ENCODE measurements at regions not wholly inside any gene's neighbourhood (a gene's known extent, or its start where the extent isn't known, plus 50 kb on each side); places are given as distances from the start of the nearest gene placed in this dataset.

GRCh38 chr7:18341756-18342155 is 153.8 kb upstream of the HDAC9 start:
- no peak for ATAC-seq
- intact Hi-C loops (cut with DNase I, micrococcal nuclease) = loop anchor here in 1 of 2 donors (10.0 kb wide), 2 partner anchors 277 to 657 kb away; no protein-coding TSS in a partner anchor
- DNase-seq = no peak

- intact Hi-C loops (cut with DNase I, micrococcal nuclease) = loop anchor here in 1 of 2 donors (10.0 kb wide), 2 partner anchors 278 to 658 kb away; no protein-coding TSS in a partner anchor
- no peak for ATAC-seq
- DNase-seq = no peak
Observed at GRCh38 chr7:18343047-18343446, 152.5 kb upstream of the HDAC9 start.

- DNase-seq = no peak
- intact Hi-C loops (cut with DNase I, micrococcal nuclease) = loop anchor here in 1 of 2 donors (10.0 kb wide), 2 partner anchors 280 to 660 kb away; no protein-coding TSS in a partner anchor
- ATAC-seq = no peak
Observed at GRCh38 chr7:18344536-18344935, 151.0 kb upstream of the HDAC9 start.

DNA sequence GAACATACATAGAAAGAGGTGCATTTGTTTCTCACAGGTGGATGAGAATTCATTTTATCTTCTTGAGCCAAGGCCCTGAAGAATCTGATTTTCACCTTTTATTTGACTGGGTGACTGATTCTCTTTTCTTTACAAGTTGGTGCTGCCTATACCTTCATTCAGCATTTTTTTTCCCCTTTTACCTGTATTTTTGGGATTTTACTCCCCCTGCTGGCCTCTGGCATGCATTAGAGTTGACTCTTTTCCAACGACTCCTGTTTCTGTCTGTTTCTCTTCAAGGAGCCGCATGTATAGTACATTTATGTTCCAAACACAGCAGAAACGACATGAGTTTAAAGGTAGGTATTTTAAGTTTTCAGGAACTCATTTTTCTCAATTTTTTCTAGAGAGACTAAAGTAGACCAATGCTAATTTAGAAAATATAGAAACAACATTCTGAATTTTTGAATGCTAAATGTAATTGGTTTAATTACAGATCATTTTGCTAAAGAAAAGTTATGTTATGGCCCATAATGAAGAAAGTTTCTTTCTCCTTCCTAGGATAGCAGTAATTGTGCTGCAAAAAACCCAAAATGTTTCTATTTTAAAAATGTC is 149.8 kb upstream of the HDAC9 start:
- DNase-seq = peak in 1 of 2 donors; percentile 22
- ATAC-seq = peak; percentile 64
- intact Hi-C loops (cut with DNase I, micrococcal nuclease) = loop anchor here in 1 of 2 donors (10.0 kb wide), 2 partner anchors 281 to 661 kb away; no protein-coding TSS in a partner anchor

DNA sequence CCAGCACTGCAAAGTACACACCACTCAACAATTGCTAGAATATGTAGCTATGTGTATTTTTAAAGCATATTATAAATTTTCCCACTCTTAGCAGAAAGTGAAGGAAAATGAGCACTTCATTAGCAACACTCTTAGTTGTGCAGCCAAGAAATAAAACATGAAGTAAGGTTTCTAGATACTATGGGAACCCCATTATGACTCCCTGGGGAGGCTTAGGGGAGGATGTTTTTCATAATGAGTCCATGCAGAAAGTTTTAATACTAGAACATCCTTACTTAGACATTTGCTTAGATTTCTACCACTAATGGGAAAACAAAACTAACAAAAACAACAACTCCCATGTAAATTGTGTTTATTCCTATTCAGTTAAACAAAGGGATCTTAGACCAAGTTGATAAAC is 148.4 kb upstream of the HDAC9 start:
- no peak for ATAC-seq
- DNase-seq = no peak
- intact Hi-C loops (cut with DNase I, micrococcal nuclease) = loop anchor here in 1 of 2 donors (10.0 kb wide), 2 partner anchors 282 to 662 kb away; no protein-coding TSS in a partner anchor

DNA sequence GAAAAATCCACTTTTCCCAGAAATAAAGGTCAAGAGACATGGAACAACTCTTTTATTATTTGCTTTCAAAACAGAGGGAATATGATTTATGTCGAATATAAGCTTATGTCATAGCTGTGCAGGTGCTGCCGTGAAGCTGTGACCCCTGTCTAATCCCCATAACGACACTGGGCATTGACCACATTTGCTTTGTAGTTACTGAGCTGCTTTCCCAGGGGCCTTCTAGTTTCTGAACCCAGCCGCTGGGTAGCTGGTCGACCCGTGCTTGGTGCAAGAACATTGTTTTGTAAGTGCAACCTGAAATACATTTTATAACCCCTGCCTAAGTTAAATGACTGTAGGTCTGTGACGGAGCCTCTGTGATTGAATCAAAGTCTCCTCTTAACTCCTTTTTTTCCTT is 144.9 kb upstream of the HDAC9 start:
- ATAC-seq = no peak
- intact Hi-C loops (cut with DNase I, micrococcal nuclease) = loop anchor here in 1 of 2 donors (10.0 kb wide), 2 partner anchors 224 to 314 kb away; no protein-coding TSS in a partner anchor

GRCh38 chr7:18352339-18353255 is 143.0 kb upstream of the HDAC9 start:
- peak in 1 of 2 donors; percentile 40 for DNase-seq

More for the DNA sequence above, 144.9 kb upstream of the HDAC9 start:
- no peak for DNase-seq

GRCh38 chr7:18353339-18353738 is 142.2 kb upstream of the HDAC9 start:
- intact Hi-C loops (cut with DNase I, micrococcal nuclease) = loop anchor here in 1 of 2 donors (10.0 kb wide), 2 partner anchors 221 to 311 kb away; no protein-coding TSS in a partner anchor
- ATAC-seq (no peak), DNase-seq (no peak)

More at GRCh38 chr7:18352339-18353255, 143.0 kb upstream of the HDAC9 start:
- intact Hi-C loops (cut with DNase I, micrococcal nuclease) = loop anchor here in 1 of 2 donors (10.0 kb wide), 2 partner anchors 222 to 312 kb away; no protein-coding TSS in a partner anchor
- ATAC-seq = peak; percentile 76

GRCh38 chr7:18354108-18355085 is 141.2 kb upstream of the HDAC9 start:
- intact Hi-C loops (cut with DNase I, micrococcal nuclease) = loop anchor here in 1 of 2 donors (10.0 kb wide), 2 partner anchors 220 to 310 kb away; no protein-coding TSS in a partner anchor
- ATAC-seq (no peak), DNase-seq (no peak)

DNA sequence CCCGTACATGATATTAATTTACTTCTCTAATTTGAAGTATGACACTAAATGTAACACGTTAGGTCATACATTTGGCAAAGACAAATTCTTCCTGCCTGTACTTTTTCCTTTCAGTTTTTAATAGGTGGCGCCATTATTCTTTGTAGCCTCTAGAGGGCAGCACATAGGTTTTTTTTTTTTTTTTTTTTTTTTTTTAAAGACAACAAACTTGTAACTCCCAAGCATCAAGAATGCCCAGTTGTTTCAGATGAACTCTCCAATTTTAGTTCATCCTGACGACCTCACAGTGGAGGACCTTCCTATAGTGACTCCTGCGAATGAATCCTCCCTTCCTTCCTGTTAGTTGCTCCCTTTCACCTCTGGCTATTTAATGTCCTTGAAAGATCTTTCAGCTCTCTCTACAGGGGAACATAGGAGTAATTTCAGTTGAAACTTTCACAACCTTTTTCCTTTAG is 139.3 kb upstream of the HDAC9 start:
- peak; percentile 67 for ATAC-seq
- no peak for DNase-seq
- intact Hi-C loops (cut with DNase I, micrococcal nuclease) = loop anchor here in 1 of 2 donors (10.0 kb wide), 2 partner anchors 219 to 309 kb away; no protein-coding TSS in a partner anchor

GRCh38 chr7:18357691-18358090 is 137.9 kb upstream of the HDAC9 start:
- DNase-seq = no peak
- ATAC-seq = no peak
- intact Hi-C loops (cut with DNase I, micrococcal nuclease) = loop anchor here in 1 of 2 donors (10.0 kb wide), 2 partner anchors 217 to 307 kb away; no protein-coding TSS in a partner anchor

- peak; percentile 47 to 58 for DNase-seq
- intact Hi-C loops (cut with DNase I, micrococcal nuclease) = no loop called here
- ATAC-seq = peak; percentile 98
Observed at GRCh38 chr7:18361756-18362155, 133.8 kb upstream of the HDAC9 start.

- ATAC-seq (no peak), DNase-seq (no peak)
- intact Hi-C loops (cut with DNase I, micrococcal nuclease) = no loop called here
Observed at GRCh38 chr7:18363751-18364380, 131.7 kb upstream of the HDAC9 start.

- DNase-seq = no peak
- intact Hi-C loops (cut with DNase I, micrococcal nuclease) = no loop called here
- ATAC-seq = no peak
Observed at GRCh38 chr7:18364396-18364795, 131.2 kb upstream of the HDAC9 start.

DNA sequence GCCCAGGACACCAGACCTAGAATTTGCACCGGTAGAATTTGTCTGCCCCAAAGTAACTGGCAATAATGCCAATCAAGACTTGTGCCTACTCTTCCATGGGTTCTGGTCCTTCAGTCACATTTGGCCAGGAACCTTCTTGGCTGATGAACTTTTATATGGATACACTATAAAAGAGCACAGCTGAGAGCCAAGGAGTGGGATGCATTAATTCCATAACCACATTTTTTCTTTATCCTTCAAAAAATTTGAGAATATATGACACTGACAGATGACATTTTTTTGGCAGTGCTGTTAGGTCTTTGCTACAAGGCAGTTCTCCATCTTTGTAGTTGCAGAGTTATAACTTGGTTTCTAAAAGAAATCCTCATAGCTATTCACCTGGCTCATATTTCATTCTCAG is 129.2 kb upstream of the HDAC9 start:
- ATAC-seq (no peak), DNase-seq (no peak)
- intact Hi-C loops (cut with DNase I, micrococcal nuclease) = no loop called here

GRCh38 chr7:18369011-18369410 is 126.5 kb upstream of the HDAC9 start:
- intact Hi-C loops (cut with DNase I, micrococcal nuclease) = no loop called here
- ATAC-seq = no peak
- DNase-seq = no peak

DNA sequence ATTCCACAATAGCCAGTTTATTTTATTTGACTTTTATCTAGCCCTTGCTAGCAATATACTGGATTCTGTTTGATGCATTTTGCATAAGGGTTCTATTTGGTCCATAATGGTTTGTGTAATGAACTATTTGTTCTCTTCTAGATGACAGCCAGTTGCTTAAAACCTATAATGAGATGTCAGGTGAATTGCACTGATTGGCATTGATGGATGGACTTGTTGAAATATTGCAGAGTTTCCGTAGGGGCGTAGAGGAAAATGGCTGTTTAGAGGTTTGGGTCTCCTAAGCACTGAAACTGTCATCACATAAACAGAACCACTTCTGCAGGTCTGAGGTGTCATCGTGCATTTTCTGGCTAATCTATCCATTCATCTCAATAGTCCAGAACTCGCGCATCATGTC is 124.9 kb upstream of the HDAC9 start:
- intact Hi-C loops (cut with DNase I, micrococcal nuclease) = no loop called here
- DNase-seq (no peak), ATAC-seq (no peak)
